A549 (cell line): ENCODE measurements at regions not wholly inside any gene's neighbourhood (a gene's known extent, or its start where the extent isn't known, plus 50 kb on each side); places are given as distances from the start of the nearest gene placed in this dataset.

ENCODE experiments used
- ATAC-seq, 2 experiments: fragments of 200-7000 bp in 1 of 2; fragments of >200 bp in 1 of 2; cut with Nextera tagmentation in 1 of 2; cut with Tn5 transposase in 1 of 2; 3 replicates each; pipeline versions ENCODE4 v1.8.0 to v1.9.1; 2018 to 2020; ENCODE audit warnings: mild to moderate bottlenecking in 1 of 2, moderate library complexity in 1 of 2
- CTCF ChIA-PET: fragments of 300-600 bp; sonication (Branson Sonifier 250); formaldehyde crosslinking; extraction: SDS; loops from one replicate; lab custom pipeline; 2021; ENCODE audit warnings: antibody characterized with exemption, inconsistent platforms; lab: Yijun Ruan, JAX
- POLR2A ChIA-PET: fragments of 350-600 bp; formaldehyde crosslinking; extraction: SDS; loops from one replicate; lab custom pipeline; 2021; ENCODE audit warnings: antibody characterized with exemption, inconsistent platforms; lab: Yijun Ruan, JAX
- DNase-seq, 2 experiments: peaks; one replicate each; pipeline versions ENCODE4 v3.0.0 to v3.0.0-alpha.2; 2011 to 2016; ENCODE audit warnings: low read depth in 1 of 2, low spot score in 1 of 2
- FAIRE-seq: peaks from 2 replicates; lab custom pipeline; 2011; peaks lifted over from hg19 to GRCh38; lab: Jason Lieb, UNC
- H3K27ac ChIP-seq, 2 experiments: fragments of >200 bp; sonication (Bioruptor Twin); formaldehyde crosslinking; 3 replicates each; pipeline ENCODE4 v1.5.1; 2016 to 2017
- H3K4me1 ChIP-seq: fragments of >200 bp; sonication (Bioruptor Twin); formaldehyde crosslinking; 3 replicates; pipeline ENCODE4 v1.6.1; 2016
- H3K4me2 ChIP-seq: fragments of >200 bp; sonication (Bioruptor Twin); formaldehyde crosslinking; 3 replicates; pipeline ENCODE4 v1.6.1; 2016
- H3K4me3 ChIP-seq: fragments of >200 bp; sonication (Bioruptor Twin); formaldehyde crosslinking; 3 replicates; pipeline ENCODE4 v1.5.1; 2016
- H3K9me3 ChIP-seq: fragments of >200 bp; sonication (Bioruptor Twin); formaldehyde crosslinking; 3 replicates; pipeline ENCODE4 v1.6.1; 2016
- CBX2 ChIP-seq: fragments of 200-600 bp; sonication (generic); IDR thresholded peaks from 2 replicates; pipeline ENCODE4 v1.6.1; 2016; ENCODE audit warnings: low read depth, mild to moderate bottlenecking, borderline replicate concordance
- CEBPB ChIP-seq, 2 experiments: fragments of >200 bp in 1 of 2; sonication (Bioruptor Twin) in 1 of 2; formaldehyde crosslinking in 1 of 2; IDR thresholded peaks; 2 replicates each; pipeline ENCODE4 v1.6.1; 2012 to 2016
- EP300 ChIP-seq, 2 experiments: fragments of >200 bp; sonication (Bioruptor Twin); formaldehyde crosslinking; IDR thresholded peaks; 2 replicates in 1 of 2; 3 replicates in 1 of 2; pipeline ENCODE4 v1.6.1; 2016 to 2017
- FOSB ChIP-seq: fragments of 250-450 bp; sonication (Bioruptor Pico); IDR thresholded peaks from 2 replicates; pipeline ENCODE4 v1.5.0; 2020; ENCODE audit warnings: mild to moderate bottlenecking, moderate library complexity
- FOSL2 ChIP-seq, 2 experiments: fragments of 450-650 bp in 1 of 2; fragments of >200 bp in 1 of 2; sonication (Bioruptor Twin) in 1 of 2; formaldehyde crosslinking; IDR thresholded peaks; 2 replicates each; pipeline versions ENCODE4 v1.5.0 to v1.6.1; 2016 to 2020; ENCODE audit warnings: mild to moderate bottlenecking in 1 of 2, moderate library complexity in 1 of 2
- HOXB5 ChIP-seq: fragments of 250-450 bp; sonication (Bioruptor Pico); IDR thresholded peaks from 2 replicates; pipeline ENCODE4 v1.5.0; 2020; ENCODE audit warnings: mild to moderate bottlenecking, moderate library complexity
- KDM5A ChIP-seq: fragments of 200-600 bp; sonication (generic); IDR thresholded peaks from 2 replicates; pipeline ENCODE4 v1.6.1; 2016; ENCODE audit warnings: antibody characterized with exemption, mild to moderate bottlenecking
- MAFK ChIP-seq: fragments of 450-650 bp; IDR thresholded peaks from 2 replicates; pipeline ENCODE4 v1.6.1; 2014; ENCODE audit not compliant: partially characterized antibody
- MYC ChIP-seq: IDR thresholded peaks from 2 replicates; pipeline ENCODE4 v1.6.1; 2012; ENCODE audit warnings: mild to moderate bottlenecking, inconsistent platforms, low read length, improper control_type of control experiment, borderline replicate concordance
- NR3C1 ChIP-seq: fragments of >200 bp; sonication (Bioruptor Twin); formaldehyde crosslinking; IDR thresholded peaks from 3 replicates; pipeline ENCODE4 v1.6.1; 2017
- RCOR1 ChIP-seq: fragments of 150-350 bp; IDR thresholded peaks from 2 replicates; pipeline ENCODE4 v1.6.1; 2014; ENCODE audit warnings: antibody characterized with exemption, low read length, low read depth
- RFX5 ChIP-seq: fragments of 450-650 bp; IDR thresholded peaks from 2 replicates; pipeline ENCODE4 v1.7.1; 2014; ENCODE audit warnings: antibody characterized with exemption, mild to moderate bottlenecking, moderate library complexity
- SMC3 ChIP-seq: fragments of >200 bp; sonication (Bioruptor Twin); formaldehyde crosslinking; IDR thresholded peaks from 3 replicates; pipeline ENCODE4 v1.6.1; 2018; ENCODE audit warnings: inconsistent platforms
- TFCP2L1 ChIP-seq: fragments of 250-450 bp; sonication (Bioruptor Pico); IDR thresholded peaks from 2 replicates; pipeline ENCODE4 v1.5.0; 2021; ENCODE audit warnings: mild to moderate bottlenecking
- TP53 ChIP-seq: fragments of 250-450 bp; sonication (Bioruptor Pico); IDR thresholded peaks from 2 replicates; pipeline ENCODE4 v1.5.0; 2021; ENCODE audit warnings: mild to moderate bottlenecking, moderate library complexity
- ZFP36 ChIP-seq: fragments of 450-650 bp; IDR thresholded peaks from 2 replicates; pipeline ENCODE4 v1.6.1; 2014; ENCODE audit warnings: borderline replicate concordance; ENCODE audit not compliant: partially characterized antibody
- WGBS: methylation state at CpG from one replicate; pipeline ENCODE4 v1.1.6; 2017; ENCODE audit errors: missing lambda C conversion rate; 5-methylcytosine and 5-hydroxymethylcytosine counted together
- TF ChIP-seq, protein P1 (sequence below): IDR thresholded peaks from 2 replicates; pipeline ENCODE4 v1.6.1; 2012
- TF ChIP-seq, protein P2 (sequence below): fragments of 150-350 bp; IDR thresholded peaks from 2 replicates; pipeline ENCODE4 v1.6.1; 2014; ENCODE audit warnings: low read depth, mild to moderate bottlenecking, low read length
- TF ChIP-seq, protein P3 (sequence below): fragments of 450-650 bp; IDR thresholded peaks from 2 replicates; pipeline ENCODE4 v1.6.1; 2014; ENCODE audit warnings: antibody characterized with exemption

DNA sequence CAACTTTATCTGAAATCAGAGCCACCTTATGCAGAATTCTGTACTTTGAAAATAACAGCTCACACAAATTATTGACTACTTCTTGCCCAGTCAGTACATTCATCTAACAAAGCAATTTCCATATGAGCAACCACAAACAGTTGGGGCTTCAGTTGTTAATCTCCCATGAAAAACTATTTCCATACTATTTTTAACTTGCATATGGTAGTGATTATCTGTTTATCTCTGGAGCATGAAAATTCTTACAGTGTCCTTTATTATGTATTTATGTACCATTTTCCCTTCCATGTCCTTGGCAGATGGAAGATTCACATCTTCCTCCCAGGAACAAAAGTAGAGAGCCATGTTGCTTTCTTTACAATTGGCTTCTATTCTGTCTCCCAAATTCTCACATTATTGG, 285.7 kb downstream of the CRPPA start:
- ChIA-PET CTCF (no interaction called here), POLR2A (no interaction called here)
- FAIRE-seq (no peak), ATAC-seq (no peak), DNase-seq (no peak)
- Histone ChIP-seq H3K4me1 (no peaks in the 10 kb centered on the region), H3K4me3 (no peak overlapping the region), H3K9me3 (no peaks in the 10 kb centered on the region), H3K27ac (no peak overlapping the region), H3K4me2 (no peak overlapping the region)
- TF ChIP-seq MYC = no peak
- TF ChIP-seq SMC3 = no peak
- TF ChIP-seq, protein P1, sequence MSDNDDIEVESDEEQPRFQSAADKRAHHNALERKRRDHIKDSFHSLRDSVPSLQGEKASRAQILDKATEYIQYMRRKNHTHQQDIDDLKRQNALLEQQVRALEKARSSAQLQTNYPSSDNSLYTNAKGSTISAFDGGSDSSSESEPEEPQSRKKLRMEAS = no peak
- no peak for TF ChIP-seq KDM5A
- TF ChIP-seq FOSL2 (IDR thresholded peaks at IDR 0.05) = no peak
- no peak for TF ChIP-seq FOSL2 (CRISPR knock-in tag; IDR thresholded peaks at IDR 0.05)
- TF ChIP-seq, protein P2, sequence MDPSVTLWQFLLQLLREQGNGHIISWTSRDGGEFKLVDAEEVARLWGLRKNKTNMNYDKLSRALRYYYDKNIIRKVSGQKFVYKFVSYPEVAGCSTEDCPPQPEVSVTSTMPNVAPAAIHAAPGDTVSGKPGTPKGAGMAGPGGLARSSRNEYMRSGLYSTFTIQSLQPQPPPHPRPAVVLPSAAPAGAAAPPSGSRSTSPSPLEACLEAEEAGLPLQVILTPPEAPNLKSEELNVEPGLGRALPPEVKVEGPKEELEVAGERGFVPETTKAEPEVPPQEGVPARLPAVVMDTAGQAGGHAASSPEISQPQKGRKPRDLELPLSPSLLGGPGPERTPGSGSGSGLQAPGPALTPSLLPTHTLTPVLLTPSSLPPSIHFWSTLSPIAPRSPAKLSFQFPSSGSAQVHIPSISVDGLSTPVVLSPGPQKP = no peak
- TF ChIP-seq CBX2 = no peak
- TF ChIP-seq NR3C1 = no peak
- TF ChIP-seq TFCP2L1 (CRISPR knock-in tag) = no peak

DNA sequence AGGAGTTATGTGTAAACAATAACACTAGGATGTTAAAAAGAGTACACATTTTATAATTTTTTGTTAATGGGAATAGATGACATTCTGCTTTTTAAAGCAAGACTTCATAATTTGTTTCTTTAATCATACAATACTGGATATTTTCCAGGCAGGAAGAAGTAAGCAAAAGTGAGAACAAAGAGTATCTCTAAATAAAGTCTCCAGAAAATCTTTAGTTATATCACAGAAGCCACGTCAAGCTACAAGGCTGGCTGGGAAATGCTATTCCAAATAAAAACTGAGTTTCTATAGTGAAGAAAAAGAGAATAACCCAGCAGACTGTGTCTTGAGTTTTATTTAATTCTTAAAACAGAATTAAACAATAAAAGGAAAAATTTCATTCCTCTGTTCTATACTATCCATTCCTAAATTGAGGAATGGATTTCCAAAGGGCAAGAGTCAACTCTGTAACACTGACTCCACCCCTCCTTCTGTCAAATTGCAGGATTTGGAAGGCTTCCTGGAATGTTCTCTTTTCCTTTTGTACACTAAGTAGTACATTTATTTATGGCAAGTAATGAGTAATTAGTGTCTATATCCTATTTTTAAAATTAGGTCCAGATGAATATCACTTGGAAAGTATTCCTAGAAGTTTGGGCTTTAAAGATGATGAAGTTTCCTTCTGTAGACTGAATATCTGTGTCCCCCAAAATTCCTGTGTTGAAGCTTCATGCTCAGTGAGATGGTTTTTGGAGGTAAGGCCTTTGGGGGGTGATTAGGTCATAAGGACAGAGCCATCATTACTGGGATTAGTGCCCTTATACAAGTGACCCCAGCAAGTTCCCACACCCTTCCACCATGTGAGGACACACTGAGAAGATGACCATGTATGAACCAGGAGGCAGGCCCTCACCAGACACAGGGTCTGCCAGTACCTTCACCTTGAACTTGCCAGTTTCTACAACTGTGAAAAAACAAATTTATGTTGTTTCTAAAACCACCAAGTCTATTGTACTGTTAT, 290.9 kb downstream of the CRPPA start:
- ChIA-PET CTCF (no interaction called here), POLR2A (no interaction called here)
- no peak overlapping the region for H3K27ac ChIP-seq
- DNase-seq = no peak
- no peak for TF ChIP-seq CEBPB (IDR thresholded peaks at IDR 0.05)
- TF ChIP-seq RFX5 = no peak
- TF ChIP-seq RCOR1 = no peak
- TF ChIP-seq, protein P2 = no peak
- no peak for TF ChIP-seq FOSB
- TF ChIP-seq ZFP36 = no peak
- TF ChIP-seq EP300 (IDR thresholded peaks at IDR 0.05) = no peak
- no peak for TF ChIP-seq HOXB5
- no peak for TF ChIP-seq TP53 (CRISPR knock-in tag)
- TF ChIP-seq SMC3 = no peak
- no peak for TF ChIP-seq MAFK
- TF ChIP-seq, protein P3, sequence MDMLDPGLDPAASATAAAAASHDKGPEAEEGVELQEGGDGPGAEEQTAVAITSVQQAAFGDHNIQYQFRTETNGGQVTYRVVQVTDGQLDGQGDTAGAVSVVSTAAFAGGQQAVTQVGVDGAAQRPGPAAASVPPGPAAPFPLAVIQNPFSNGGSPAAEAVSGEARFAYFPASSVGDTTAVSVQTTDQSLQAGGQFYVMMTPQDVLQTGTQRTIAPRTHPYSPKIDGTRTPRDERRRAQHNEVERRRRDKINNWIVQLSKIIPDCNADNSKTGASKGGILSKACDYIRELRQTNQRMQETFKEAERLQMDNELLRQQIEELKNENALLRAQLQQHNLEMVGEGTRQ = no peak
- no peak for ATAC-seq
- no peak overlapping the region for H3K4me3 ChIP-seq
- FAIRE-seq = no peak
- 9% methylated on average over 1 of the region's 1 CpG for WGBS
- no peaks in the 10 kb centered on the region for H3K9me3 ChIP-seq
- H3K4me1 ChIP-seq = no peaks in the 10 kb centered on the region
- H3K4me2 ChIP-seq = 0 out of 3 replicates have a peak overlapping the region, but pooled peaks have one; percentile 4
